ENCODE measurements at regions not wholly inside any gene's neighbourhood (a gene's known extent, or its start where the extent isn't known, plus 50 kb on each side); places are given as distances from the start of the nearest gene placed in this dataset.

DNA sequence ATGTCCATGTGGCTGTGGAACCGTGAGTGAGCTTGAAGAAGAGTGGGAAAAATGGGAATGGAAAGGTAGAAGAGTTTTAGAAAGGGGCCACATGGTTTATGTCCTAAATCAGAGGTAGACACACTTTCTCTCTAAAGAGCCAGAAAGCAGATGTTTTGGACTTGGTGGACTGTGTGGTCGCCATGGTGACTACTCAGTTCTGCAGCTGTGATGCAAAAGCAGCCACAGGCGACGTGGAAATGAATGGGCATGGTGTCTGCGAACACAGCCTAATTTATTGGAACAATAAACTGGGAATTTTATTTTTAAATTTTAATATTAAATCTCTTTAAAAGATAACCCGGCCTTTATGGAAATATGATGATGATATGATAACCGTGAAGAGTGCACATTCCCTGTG lies 386.0 kb upstream of the FAT1 start:
- no peaks in the 10 kb centered on the region for H3K27me3 ChIP-seq (ENCODE audit: control insufficient read depth, insufficient read depth, low read length)
- ATAC-seq, result no peak
- no peak overlapping the region for H3K4me3 ChIP-seq (ENCODE audit: low read length)
- Mint-ChIP-seq H3K36me3 (no peaks in the 10 kb centered on the region), H3K27ac (no peak overlapping the region), H3K27me3 (ENCODE audit: low read depth in 2 of 2) (no peaks in the 10 kb centered on the region), H3K4me1 (no peaks in the 10 kb centered on the region), H3K9me3 (peaks cover 4 to 17% of the 10 kb centered on the region in 2 donors), H3K4me3 (no peak overlapping the region)
- H3K36me3 ChIP-seq (ENCODE audit: control insufficient read depth, insufficient read depth, low read length), result no peaks in the 10 kb centered on the region
- WGBS (ENCODE audit: insufficient coverage), result 90% methylated on average over 6 of the region's 7 CpGs
- DNase-seq, result no peak
- TF ChIP-seq CTCF (IDR thresholded peaks at IDR 0.05), result no peak
- H3K27ac ChIP-seq (ENCODE audit: low read length), result no peak overlapping the region
- intact Hi-C loops (cut with micrococcal nuclease), result no loop called here
- no peaks in the 10 kb centered on the region for H3K9me3 ChIP-seq (ENCODE audit: control insufficient read depth, insufficient read depth, low read length)
- H3K4me1 ChIP-seq (ENCODE audit: control insufficient read depth, insufficient read depth, low read length), result no peaks in the 10 kb centered on the region

DNA sequence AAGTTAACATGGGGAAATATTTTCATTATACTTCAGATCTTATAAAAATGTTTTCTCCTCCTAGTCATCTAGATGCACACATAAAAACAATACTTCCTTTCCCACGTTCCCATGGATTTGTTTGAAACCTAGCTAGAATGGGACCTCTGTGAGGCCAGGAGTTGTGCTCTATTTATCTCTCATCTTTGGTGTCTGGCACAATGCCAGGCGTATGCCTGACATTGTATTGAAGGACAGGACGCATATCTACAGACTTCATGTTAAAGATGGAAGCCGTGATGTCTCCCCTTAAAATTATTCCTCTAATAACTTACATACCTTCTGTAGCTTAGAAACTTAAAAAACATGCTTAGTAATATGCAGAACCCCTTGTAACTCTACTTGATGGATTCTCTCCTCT lies 394.5 kb upstream of the FAT1 start:
- no peaks in the 10 kb centered on the region for H3K9me3 ChIP-seq (ENCODE audit: control insufficient read depth, insufficient read depth, low read length)
- ATAC-seq, result no peak
- TF ChIP-seq CTCF (IDR thresholded peaks at IDR 0.05), result no peak
- intact Hi-C loops (cut with micrococcal nuclease), result no loop called here
- Mint-ChIP-seq H3K36me3 (no peaks in the 10 kb centered on the region), H3K9me3 (peaks cover 2 to 13% of the 10 kb centered on the region in 2 donors), H3K4me3 (no peak overlapping the region), H3K27me3 (ENCODE audit: low read depth in 2 of 2) (no peaks in the 10 kb centered on the region), H3K27ac (no peak overlapping the region), H3K4me1 (no peaks in the 10 kb centered on the region)
- H3K4me1 ChIP-seq (ENCODE audit: control insufficient read depth, insufficient read depth, low read length), result no peaks in the 10 kb centered on the region
- H3K36me3 ChIP-seq (ENCODE audit: control insufficient read depth, insufficient read depth, low read length), result no peaks in the 10 kb centered on the region
- no peak for DNase-seq
- no peak overlapping the region for H3K4me3 ChIP-seq (ENCODE audit: low read length)
- H3K27ac ChIP-seq (ENCODE audit: low read length), result no peak overlapping the region
- no peaks in the 10 kb centered on the region for H3K27me3 ChIP-seq (ENCODE audit: control insufficient read depth, insufficient read depth, low read length)
- 87% methylated on average over 4 of the region's 4 CpGs for WGBS (ENCODE audit: insufficient coverage)

DNA sequence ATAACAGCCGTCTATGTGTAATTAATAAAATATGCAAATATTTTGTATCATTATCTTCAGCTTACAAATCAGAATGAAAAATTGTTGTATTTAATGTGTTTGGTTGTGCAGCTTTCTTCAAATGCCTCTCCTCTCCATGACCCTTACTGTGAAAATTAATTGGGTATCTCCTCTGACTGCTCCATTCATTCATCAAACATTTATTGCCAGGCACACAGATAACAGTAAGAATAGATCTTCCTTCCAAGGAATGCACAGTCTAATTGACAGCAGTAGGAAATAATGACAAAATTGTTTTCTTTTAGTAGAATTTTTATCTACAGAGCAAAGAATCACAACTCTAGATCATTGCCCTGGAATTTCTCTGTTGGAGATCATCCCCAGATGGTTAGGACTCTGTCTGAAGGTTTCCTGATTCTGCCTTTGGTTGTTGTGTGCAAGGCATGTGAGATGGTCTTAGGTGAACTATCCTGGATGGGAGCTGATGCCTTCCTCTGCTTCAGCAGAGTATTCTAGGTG lies 395.0 kb upstream of the FAT1 start:
- Histone ChIP-seq H3K27me3 (ENCODE audit: control insufficient read depth, insufficient read depth, low read length) (no peaks in the 10 kb centered on the region), H3K9me3 (ENCODE audit: control insufficient read depth, insufficient read depth, low read length) (no peaks in the 10 kb centered on the region), H3K36me3 (ENCODE audit: control insufficient read depth, insufficient read depth, low read length) (no peaks in the 10 kb centered on the region), H3K27ac (ENCODE audit: low read length) (no peak overlapping the region), H3K4me3 (ENCODE audit: low read length) (no peak overlapping the region), H3K4me1 (ENCODE audit: control insufficient read depth, insufficient read depth, low read length) (no peaks in the 10 kb centered on the region)
- no CpG with 5 or more reads among the region's 1 CpG for WGBS (ENCODE audit: insufficient coverage)
- peaks cover 2 to 11% of the 10 kb centered on the region in 2 donors for H3K9me3 Mint-ChIP-seq
- TF ChIP-seq CTCF (IDR thresholded peaks at IDR 0.05), result no peak
- H3K4me1 Mint-ChIP-seq, result no peaks in the 10 kb centered on the region
- H3K36me3 Mint-ChIP-seq, result no peaks in the 10 kb centered on the region
- DNase-seq (no peak), ATAC-seq (no peak)
- intact Hi-C loops (cut with micrococcal nuclease), result no loop called here
- no peak overlapping the region for H3K4me3 Mint-ChIP-seq
- H3K27ac Mint-ChIP-seq, result no peak overlapping the region
- no peaks in the 10 kb centered on the region for H3K27me3 Mint-ChIP-seq (ENCODE audit: low read depth in 2 of 2)

GRCh38 chr4:187124331-187124730 lies 400.7 kb upstream of the FAT1 start:
- Mint-ChIP-seq H3K4me3 (no peak overlapping the region), H3K27ac (no peak overlapping the region), H3K27me3 (ENCODE audit: low read depth in 2 of 2) (no peaks in the 10 kb centered on the region), H3K9me3 (peaks cover 11 to 13% of the 10 kb centered on the region in 2 donors), H3K36me3 (no peaks in the 10 kb centered on the region), H3K4me1 (no peaks in the 10 kb centered on the region)
- H3K9me3 ChIP-seq (ENCODE audit: control insufficient read depth, insufficient read depth, low read length), result peaks cover 4% of the 10 kb centered on the region
- ATAC-seq (no peak), DNase-seq (no peak)
- intact Hi-C loops (cut with micrococcal nuclease), result no loop called here
- H3K4me3 ChIP-seq (ENCODE audit: low read length), result no peak overlapping the region
- no peak overlapping the region for H3K27ac ChIP-seq (ENCODE audit: low read length)
- no peak for TF ChIP-seq CTCF (IDR thresholded peaks at IDR 0.05)
- 89% methylated on average over 11 of the region's 12 CpGs for WGBS (ENCODE audit: insufficient coverage)
- no peaks in the 10 kb centered on the region for H3K36me3 ChIP-seq (ENCODE audit: control insufficient read depth, insufficient read depth, low read length)
- no peaks in the 10 kb centered on the region for H3K27me3 ChIP-seq (ENCODE audit: control insufficient read depth, insufficient read depth, low read length)
- no peaks in the 10 kb centered on the region for H3K4me1 ChIP-seq (ENCODE audit: control insufficient read depth, insufficient read depth, low read length)
